K562 (cell line): ENCODE measurements at regions not wholly inside any gene's neighbourhood (a gene's known extent, or its start where the extent isn't known, plus 50 kb on each side); places are given as distances from the start of the nearest gene placed in this dataset.

Experiments
- ATAC-seq: fragments of 200-7000 bp; cut with Tn5 transposase; 3 replicates; pipeline ENCODE4 v1.9.1; 2020; ENCODE audit warnings: moderate library complexity
- BruUV-seq: library from RNA; stranded (reverse); fragments of 400-500 nt; replicated peaks from 2 replicates; lab custom pipeline; 2021; lab: Mats Ljungman, UMichigan
- CTCF ChIA-PET: fragments of 300-600 bp; formaldehyde crosslinking; extraction: SDS; loops from one replicate; lab custom pipeline; 2021; ENCODE audit warnings: low intra/inter-chr PET ratio; lab: Yijun Ruan, JAX
- POLR2A ChIA-PET: fragments of 300-600, 350-650 bp; sonication (Branson Sonifier 250); formaldehyde crosslinking; extraction: SDS; loops from one replicate; lab custom pipeline; 2021; ENCODE audit warnings: antibody characterized with exemption, inconsistent platforms; lab: Yijun Ruan, JAX
- DNase-seq, 4 experiments: peaks; one replicate each; pipeline versions ENCODE4 v3.0.0 to v3.0.0-alpha.2; 2011 to 2018; ENCODE audit warnings: low spot score in 3 of 4, mixed read lengths in 3 of 4; ENCODE audit errors: extremely low read depth in 1 of 4
- FAIRE-seq: peaks from 2 replicates; lab custom pipeline; 2011; peaks lifted over from hg19 to GRCh38; lab: Jason Lieb, UNC
- H2AFZ ChIP-seq: 2 replicates; pipeline ENCODE4 v1.6.0; 2011; ENCODE audit warnings: low read depth, low read length, control low read depth, inconsistent platforms
- H3K27ac ChIP-seq: fragments of 200-600 bp; 3 replicates; pipeline ENCODE4 v1.8.0; 2011; ENCODE audit warnings: low read depth, mild to moderate bottlenecking, control low read depth, inconsistent platforms, low read length, moderate library complexity, mixed read lengths; ENCODE audit errors: extremely low read depth
- H3K27me3 ChIP-seq, 2 experiments: fragments of 300-600 bp in 1 of 2; 2 replicates in 1 of 2; 3 replicates in 1 of 2; pipeline versions ENCODE4 v1.6.0 to v1.8.0; 2011; ENCODE audit warnings: inconsistent platforms in 2 of 2, low read length in 2 of 2, mild to moderate bottlenecking in 1 of 2, mixed read lengths in 1 of 2, moderate library complexity in 1 of 2; ENCODE audit not compliant: control insufficient read depth in 2 of 2, insufficient read depth in 2 of 2
- H3K36me3 ChIP-seq: fragments of 300-600 bp; 3 replicates; pipeline ENCODE4 v1.8.0; 2011; ENCODE audit warnings: mild to moderate bottlenecking, low read length, inconsistent platforms; ENCODE audit not compliant: control insufficient read depth, insufficient read depth
- H3K4me1 ChIP-seq, 2 experiments: fragments of 200-600 bp in 1 of 2; replicated peaks in 1 of 2; 2 replicates in 1 of 2; 3 replicates in 1 of 2; pipeline versions ENCODE4 v1.5.1 to v1.8.0; 2011; ENCODE audit warnings: inconsistent platforms in 2 of 2, low read length in 2 of 2, mild to moderate bottlenecking in 1 of 2, mixed read lengths in 1 of 2, moderate library complexity in 1 of 2; ENCODE audit not compliant: control insufficient read depth in 2 of 2, insufficient read depth in 2 of 2
- H3K4me2 ChIP-seq: 2 replicates; pipeline ENCODE4 v1.6.1; 2011; ENCODE audit warnings: low read length, control low read depth, inconsistent platforms, mixed read lengths; ENCODE audit not compliant: insufficient read depth
- H3K4me3 ChIP-seq: fragments of 200-600 bp; sonication (generic), shearing (Covaris generic); 2 replicates; pipeline ENCODE4 v1.5.1; 2016; ENCODE audit warnings: control low read depth, inconsistent platforms
- H3K79me2 ChIP-seq: fragments of 200-600 bp; 3 replicates; pipeline ENCODE4 v1.8.0; 2011; ENCODE audit warnings: low read length, inconsistent platforms; ENCODE audit not compliant: control insufficient read depth, insufficient read depth
- H3K9ac ChIP-seq, 2 experiments: 2 replicates each; pipeline versions ENCODE4 v1.6.0 to v1.6.1; 2011; ENCODE audit warnings: low read depth in 2 of 2, low read length in 2 of 2, control low read depth in 1 of 2, inconsistent platforms in 1 of 2, mild to moderate bottlenecking in 1 of 2, mixed read lengths in 1 of 2; ENCODE audit not compliant: insufficient read depth in 1 of 2
- H3K9me1 ChIP-seq: one replicate; pipeline ENCODE4 v1.6.0; 2011; ENCODE audit warnings: inconsistent platforms, mild to moderate bottlenecking, low read length, moderate library complexity; ENCODE audit not compliant: control insufficient read depth, insufficient read depth
- H3K9me3 ChIP-seq: replicated peaks from 2 replicates; pipeline ENCODE4 v1.5.1; 2011; ENCODE audit warnings: low read depth, low read length, inconsistent platforms; ENCODE audit not compliant: control insufficient read depth, insufficient read depth
- H4K20me1 ChIP-seq: replicated peaks from 2 replicates; pipeline ENCODE4 v1.6.1; 2011; ENCODE audit warnings: low read length, inconsistent platforms, mixed read lengths; ENCODE audit not compliant: control insufficient read depth, insufficient read depth
- ELF2 ChIP-seq: fragments of 250-450 bp; sonication (Bioruptor Pico); IDR thresholded peaks from 2 replicates; pipeline ENCODE4 v1.5.0; 2021; ENCODE audit warnings: mild to moderate bottlenecking
- PML ChIP-seq: IDR thresholded peaks from 2 replicates; pipeline ENCODE4 v1.6.1; 2012; ENCODE audit warnings: low read length, inconsistent platforms
- RBM14 ChIP-seq: fragments of 200-400 bp; formaldehyde crosslinking; IDR thresholded peaks from 2 replicates; pipeline ENCODE4 v1.6.1; 2018; ENCODE audit warnings: low read depth, mild to moderate bottlenecking, low read length, moderate library complexity, borderline replicate concordance; ENCODE audit not compliant: insufficient read depth
- REST ChIP-seq, 2 experiments: fragments of 450-650 bp; formaldehyde crosslinking in 1 of 2; IDR thresholded peaks; 2 replicates each; pipeline versions ENCODE4 v1.4.0 to v1.6.1; 2014 to 2020; ENCODE audit warnings: mild to moderate bottlenecking in 2 of 2, borderline replicate concordance in 1 of 2, low read depth in 1 of 2
- RNF2 ChIP-seq: sonication (generic); IDR thresholded peaks from 2 replicates; pipeline ENCODE4 v1.6.1; 2016
- RUNX1 ChIP-seq: sonication (generic); IDR thresholded peaks from 2 replicates; pipeline ENCODE4 v1.6.1; 2016; ENCODE audit warnings: antibody characterized with exemption, low read depth
- SMC3 ChIP-seq: conservative IDR thresholded peaks from 2 replicates; pipeline ENCODE4 v1.6.1; 2011; ENCODE audit warnings: low read depth, low read length, improper control_type of control experiment; ENCODE audit not compliant: insufficient read depth
- SREBF2 ChIP-seq: sonication (generic); formaldehyde crosslinking; IDR thresholded peaks from 2 replicates; pipeline ENCODE4 v1.4.0; 2020; ENCODE audit warnings: mild to moderate bottlenecking, missing genetic modification reagents
- STAG1 ChIP-seq: sonication (generic); formaldehyde crosslinking; IDR thresholded peaks from 2 replicates; pipeline ENCODE4 v1.5.0; 2020; ENCODE audit warnings: missing genetic modification reagents, borderline replicate concordance
- STAT5B ChIP-seq: fragments of 250-450 bp; sonication (Bioruptor Pico); IDR thresholded peaks from 2 replicates; pipeline ENCODE4 v1.8.0; 2021; ENCODE audit warnings: mild to moderate bottlenecking, inconsistent platforms
- SUPT5H ChIP-seq: fragments of 450-650 bp; IDR thresholded peaks from 2 replicates; pipeline ENCODE4 v1.6.1; 2016
- ZNF785 ChIP-seq: fragments of 250-450 bp; sonication (Bioruptor Pico); IDR thresholded peaks from 2 replicates; pipeline ENCODE4 v1.4.0; 2020; ENCODE audit warnings: mild to moderate bottlenecking
- ZSCAN32 ChIP-seq: fragments of 450-650 bp; formaldehyde crosslinking; IDR thresholded peaks from 2 replicates; pipeline ENCODE4 v1.4.0; 2020; ENCODE audit warnings: mild to moderate bottlenecking, moderate library complexity
- WGBS: fragments of 100-300 bp; shearing (Covaris generic); methylation state at CpG from one replicate; pipeline ENCODE4 v1.1.6; 2016; ENCODE audit warnings: low coverage, mixed read lengths; ENCODE audit not compliant: insufficient coverage; ENCODE audit errors: missing lambda C conversion rate; 5-methylcytosine and 5-hydroxymethylcytosine counted together
- in situ Hi-C: fragments of 300-500 bp; cut with MboI; formaldehyde crosslinking; loops from 4 replicates; pipeline ENCODE4 v1.15.0; 2018; ENCODE audit warnings: inconsistent platforms, mixed read lengths
- intact Hi-C: fragments of 100-400 bp; cut with micrococcal nuclease; formaldehyde crosslinking; loops from 2 replicates; pipeline ENCODE4 v1.14.2; 2022
- TF ChIP-seq, protein P1 (sequence below): fragments of 250-450 bp; sonication (Bioruptor Pico); IDR thresholded peaks from 2 replicates; pipeline ENCODE4 v1.8.0; 2021; ENCODE audit warnings: moderate library complexity, mild to moderate bottlenecking, inconsistent platforms
- TF ChIP-seq, protein P2 (sequence below): fragments of 450-650 bp; formaldehyde crosslinking; IDR thresholded peaks from 2 replicates; pipeline ENCODE4 v1.4.0; 2022; ENCODE audit warnings: missing genetic modification characterization

DNA sequence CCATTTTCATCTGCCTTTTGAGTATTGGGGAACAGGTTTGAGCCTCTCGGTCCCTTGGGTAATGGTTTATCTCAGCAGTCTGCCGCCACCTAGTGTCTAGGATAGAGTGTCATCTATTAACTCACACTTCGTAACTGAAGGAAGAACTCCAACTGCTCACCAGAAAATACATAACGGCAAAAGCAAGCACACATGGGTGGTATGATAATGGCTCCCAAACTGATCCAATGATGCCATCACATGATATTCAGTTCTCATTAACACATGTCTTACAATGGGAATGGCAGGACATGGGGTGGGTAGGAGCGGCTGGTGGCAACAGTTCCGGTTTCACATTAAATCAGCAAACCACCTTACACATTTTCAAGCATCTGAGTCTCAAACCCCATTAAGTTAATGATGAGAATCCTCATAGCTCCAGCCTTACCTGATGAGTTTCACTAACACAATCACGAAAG is 110.7 kb upstream of the PHACTR1 start:
- 3% methylated on average over 7 of the region's 7 CpGs for WGBS
- Histone ChIP-seq H3K4me2 (peak overlapping the region; percentile 62), H3K9ac (no peak overlapping the region), H4K20me1 (no peaks in the 10 kb centered on the region), H3K36me3 (no peaks in the 10 kb centered on the region), H3K9me3 (no peaks in the 10 kb centered on the region), H3K9me1 (peaks cover 3% of the 10 kb centered on the region), H3K27me3 (no peaks in the 10 kb centered on the region), H3K79me2 (no peaks in the 10 kb centered on the region), H2AFZ (0 out of 2 replicates have a peak overlapping the region, but pooled peaks have one; percentile 42), H3K27ac (no peak overlapping the region), H3K4me1 (no peaks in the 10 kb centered on the region), H3K4me3 (no peak overlapping the region)
- DNase-seq (peak; percentile 34 to 75 (median 45)), ATAC-seq (peak; percentile 99), FAIRE-seq (peak; percentile 94)
- in situ Hi-C loops (loop anchor here (10.0 kb wide), 2 partner anchors 951 to 1021 kb away; no protein-coding TSS in a partner anchor), intact Hi-C loops (loop anchor here (1.0 to 10.0 kb wide), 4 partner anchors 315 to 1021 kb away; partner anchors contain the start of gene EDN1)
- BruUV-seq: no TSS peak
- CTCF ChIA-PET: interaction anchor here (1.6 to 3.4 kb wide), 3 partner anchors 950 to 1020 kb away, joined by 6 to 17 read pairs (median 15); no protein-coding TSS in a partner anchor
- POLR2A ChIA-PET: interaction anchor here (0.8 kb wide), 1 partner anchor 36 kb away, joined by 3 read pairs; no protein-coding TSS in a partner anchor
- TF ChIP-seq ELF2 (CRISPR knock-in tag) (no peak), STAT5B (CRISPR knock-in tag) (no peak), SUPT5H (no peak), REST (IDR thresholded peaks at IDR 0.05; ENCODE audit: borderline replicate concordance) (peak; percentile 57; the same call in 1 of the 2 replicates), REST (CRISPR knock-in tag; IDR thresholded peaks at IDR 0.05; ENCODE audit: low read depth) (no peak), SREBF2 (CRISPR knock-in tag) (no peak), RUNX1 (no peak), RBM14 (no peak), STAG1 (peak; percentile 79; the same call in 1 of the 2 replicates), PML (no peak), ZNF785 (CRISPR knock-in tag) (no peak), RNF2 (no peak), SMC3 (peak; percentile 72), ZSCAN32 (no peak)
- TF ChIP-seq, protein P1, sequence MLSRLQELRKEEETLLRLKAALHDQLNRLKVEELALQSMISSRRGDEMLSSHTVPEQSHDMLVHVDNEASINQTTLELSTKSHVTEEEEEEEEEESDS (CRISPR knock-in tag): no peak
- TF ChIP-seq, protein P2, sequence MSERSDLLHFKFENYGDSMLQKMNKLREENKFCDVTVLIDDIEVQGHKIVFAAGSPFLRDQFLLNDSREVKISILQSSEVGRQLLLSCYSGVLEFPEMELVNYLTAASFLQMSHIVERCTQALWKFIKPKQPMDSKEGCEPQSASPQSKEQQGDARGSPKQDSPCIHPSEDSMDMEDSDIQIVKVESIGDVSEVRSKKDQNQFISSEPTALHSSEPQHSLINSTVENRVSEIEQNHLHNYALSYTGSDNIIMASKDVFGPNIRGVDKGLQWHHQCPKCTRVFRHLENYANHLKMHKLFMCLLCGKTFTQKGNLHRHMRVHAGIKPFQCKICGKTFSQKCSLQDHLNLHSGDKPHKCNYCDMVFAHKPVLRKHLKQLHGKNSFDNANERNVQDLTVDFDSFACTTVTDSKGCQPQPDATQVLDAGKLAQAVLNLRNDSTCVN (CRISPR knock-in tag): no peak
